GF-D8 (cell line): ENCODE measurements at regions not wholly inside any gene's neighbourhood (a gene's known extent, or its start where the extent isn't known, plus 50 kb on each side); places are given as distances from the start of the nearest gene placed in this dataset.

Experiments
- DNase-seq: peaks from one replicate; lab custom pipeline; 2025; lab: John Stamatoyannopoulos, UW

- no peak for DNase-seq
These were observed 234.3 kb upstream of the MBL2 start for GRCh38 chr10:53006663-53007526.

- no peak for DNase-seq
These were observed 233.2 kb upstream of the MBL2 start for GRCh38 chr10:53005612-53006345.

GRCh38 chr10:53003094-53003493 is 230.5 kb upstream of the MBL2 start:
- no peak for DNase-seq

- no peak for DNase-seq
These were observed 227.1 kb upstream of the MBL2 start for GRCh38 chr10:52999681-53000080.

GRCh38 chr10:52999258-52999657 is 226.7 kb upstream of the MBL2 start:
- no peak for DNase-seq

GRCh38 chr10:52997007-52997406 is 224.4 kb upstream of the MBL2 start:
- DNase-seq: no peak

- no peak for DNase-seq
These were observed 221.8 kb upstream of the MBL2 start for GRCh38 chr10:52994370-52994769.

- DNase-seq: no peak
These were observed 220.5 kb upstream of the MBL2 start for GRCh38 chr10:52993109-52993508.

- no peak for DNase-seq
These were observed 220.0 kb upstream of the MBL2 start for GRCh38 chr10:52992567-52992966.

- DNase-seq: no peak
These were observed 216.3 kb upstream of the MBL2 start for GRCh38 chr10:52988923-52989322.

GRCh38 chr10:52986125-52986524 is 213.5 kb upstream of the MBL2 start:
- no peak for DNase-seq

- DNase-seq: no peak
These were observed 211.6 kb upstream of the MBL2 start for GRCh38 chr10:52984169-52984568.

GRCh38 chr10:52979295-52979990 is 206.9 kb upstream of the MBL2 start:
- no peak for DNase-seq

- DNase-seq: no peak
These were observed 205.0 kb upstream of the MBL2 start for GRCh38 chr10:52977581-52977980.

GRCh38 chr10:52967806-52968795 is 195.5 kb upstream of the MBL2 start:
- no peak for DNase-seq

GRCh38 chr10:52966904-52967303 is 194.3 kb upstream of the MBL2 start:
- DNase-seq: no peak

GRCh38 chr10:52965938-52966401 is 193.4 kb upstream of the MBL2 start:
- DNase-seq: no peak

- DNase-seq: no peak
These were observed 192.9 kb upstream of the MBL2 start for GRCh38 chr10:52965509-52965908.

- DNase-seq: no peak
These were observed 188.7 kb upstream of the MBL2 start for GRCh38 chr10:52961323-52961722.

GRCh38 chr10:52959810-52960209 is 187.2 kb upstream of the MBL2 start:
- no peak for DNase-seq

- DNase-seq: no peak
These were observed 184.3 kb upstream of the MBL2 start for GRCh38 chr10:52956861-52957260.
